Ishikawa (cell line): ENCODE measurements at regions not wholly inside any gene's neighbourhood (a gene's known extent, or its start where the extent isn't known, plus 50 kb on each side); places are given as distances from the start of the nearest gene placed in this dataset.

ENCODE experiments used
- CEBPB ChIP-seq: IDR thresholded peaks from 2 replicates; pipeline ENCODE4 v1.6.1; 2012
- EP300 ChIP-seq: IDR thresholded peaks from 2 replicates; pipeline ENCODE4 v1.6.1; 2012; ENCODE audit warnings: borderline replicate concordance
- FOXM1 ChIP-seq: IDR thresholded peaks from 2 replicates; pipeline ENCODE4 v1.6.1; 2012; ENCODE audit warnings: low read depth, borderline replicate concordance
- NFIC ChIP-seq: IDR thresholded peaks from 2 replicates; pipeline ENCODE4 v1.6.1; 2012
- YY1 ChIP-seq: IDR thresholded peaks from 2 replicates; pipeline ENCODE4 v1.6.1; 2012; ENCODE audit warnings: low read depth
- ZBTB7A ChIP-seq: IDR thresholded peaks from 2 replicates; pipeline ENCODE4 v1.6.1; 2012; ENCODE audit warnings: low read depth
- TF ChIP-seq, protein P1 (sequence below): IDR thresholded peaks from 2 replicates; pipeline ENCODE4 v1.6.1; 2012; ENCODE audit warnings: low read depth, mild to moderate bottlenecking
- TF ChIP-seq, protein P2 (sequence below): IDR thresholded peaks from 2 replicates; pipeline ENCODE4 v1.6.1; 2012

DNA sequence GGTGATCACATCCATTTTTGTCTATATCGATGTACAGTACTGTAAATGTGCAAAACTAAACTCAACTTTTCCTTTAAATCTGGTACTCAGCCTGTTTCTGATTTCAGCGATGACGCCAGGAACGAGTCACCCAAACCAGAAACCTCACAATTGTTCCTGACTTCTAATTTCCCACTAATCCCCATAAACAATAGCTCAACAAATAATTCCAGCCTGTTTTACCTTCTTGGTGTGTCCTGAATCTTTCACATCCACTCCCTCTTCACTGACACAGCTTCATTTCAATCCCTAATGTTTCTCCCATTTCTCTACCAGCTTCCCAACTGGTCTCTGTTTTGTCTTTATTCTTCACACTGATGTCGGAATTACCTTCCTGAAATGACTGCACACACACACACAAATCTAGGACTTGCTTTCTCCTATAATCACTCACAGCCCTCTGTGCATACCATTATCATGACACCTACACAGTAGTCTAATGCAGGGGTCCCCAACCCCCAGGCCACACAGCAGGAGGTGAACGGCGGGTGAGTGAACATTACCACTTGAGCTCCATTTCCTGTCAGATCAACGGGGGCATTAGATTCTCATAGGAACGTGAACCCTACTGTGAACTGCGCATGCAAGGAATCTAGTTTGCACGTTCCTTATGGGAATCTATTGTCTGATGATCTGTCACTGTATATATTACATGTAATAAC, 97.8 kb upstream of the SLC30A5 start:
- TF ChIP-seq, protein P1, sequence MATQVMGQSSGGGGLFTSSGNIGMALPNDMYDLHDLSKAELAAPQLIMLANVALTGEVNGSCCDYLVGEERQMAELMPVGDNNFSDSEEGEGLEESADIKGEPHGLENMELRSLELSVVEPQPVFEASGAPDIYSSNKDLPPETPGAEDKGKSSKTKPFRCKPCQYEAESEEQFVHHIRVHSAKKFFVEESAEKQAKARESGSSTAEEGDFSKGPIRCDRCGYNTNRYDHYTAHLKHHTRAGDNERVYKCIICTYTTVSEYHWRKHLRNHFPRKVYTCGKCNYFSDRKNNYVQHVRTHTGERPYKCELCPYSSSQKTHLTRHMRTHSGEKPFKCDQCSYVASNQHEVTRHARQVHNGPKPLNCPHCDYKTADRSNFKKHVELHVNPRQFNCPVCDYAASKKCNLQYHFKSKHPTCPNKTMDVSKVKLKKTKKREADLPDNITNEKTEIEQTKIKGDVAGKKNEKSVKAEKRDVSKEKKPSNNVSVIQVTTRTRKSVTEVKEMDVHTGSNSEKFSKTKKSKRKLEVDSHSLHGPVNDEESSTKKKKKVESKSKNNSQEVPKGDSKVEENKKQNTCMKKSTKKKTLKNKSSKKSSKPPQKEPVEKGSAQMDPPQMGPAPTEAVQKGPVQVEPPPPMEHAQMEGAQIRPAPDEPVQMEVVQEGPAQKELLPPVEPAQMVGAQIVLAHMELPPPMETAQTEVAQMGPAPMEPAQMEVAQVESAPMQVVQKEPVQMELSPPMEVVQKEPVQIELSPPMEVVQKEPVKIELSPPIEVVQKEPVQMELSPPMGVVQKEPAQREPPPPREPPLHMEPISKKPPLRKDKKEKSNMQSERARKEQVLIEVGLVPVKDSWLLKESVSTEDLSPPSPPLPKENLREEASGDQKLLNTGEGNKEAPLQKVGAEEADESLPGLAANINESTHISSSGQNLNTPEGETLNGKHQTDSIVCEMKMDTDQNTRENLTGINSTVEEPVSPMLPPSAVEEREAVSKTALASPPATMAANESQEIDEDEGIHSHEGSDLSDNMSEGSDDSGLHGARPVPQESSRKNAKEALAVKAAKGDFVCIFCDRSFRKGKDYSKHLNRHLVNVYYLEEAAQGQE = no peak
- TF ChIP-seq, protein P2, sequence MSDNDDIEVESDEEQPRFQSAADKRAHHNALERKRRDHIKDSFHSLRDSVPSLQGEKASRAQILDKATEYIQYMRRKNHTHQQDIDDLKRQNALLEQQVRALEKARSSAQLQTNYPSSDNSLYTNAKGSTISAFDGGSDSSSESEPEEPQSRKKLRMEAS = no peak
- TF ChIP-seq CEBPB = no peak
- no peak for TF ChIP-seq FOXM1
- no peak for TF ChIP-seq YY1
- no peak for TF ChIP-seq ZBTB7A
- no peak for TF ChIP-seq EP300
- no peak for TF ChIP-seq NFIC
